SK-N-SH (cell line): ENCODE measurements at regions not wholly inside any gene's neighbourhood (a gene's known extent, or its start where the extent isn't known, plus 50 kb on each side); places are given as distances from the start of the nearest gene placed in this dataset.

Source experiments
- CTCF ChIA-PET: fragments of 300-600, 350-600 bp; formaldehyde crosslinking; extraction: SDS; loops from one replicate; lab custom pipeline; 2021; lab: Yijun Ruan, JAX
- POLR2A ChIA-PET: fragments of 350-600 bp; sonication (Branson Sonifier 250); formaldehyde crosslinking; extraction: SDS; loops from one replicate; lab custom pipeline; 2020; ENCODE audit warnings: antibody characterized with exemption, inconsistent platforms; lab: Yijun Ruan, JAX
- DNase-seq: peaks from one replicate; pipeline ENCODE4 v3.0.0; 2012
- H2AFZ ChIP-seq: fragments of 200-600 bp; sonication (generic); 2 replicates; pipeline ENCODE4 v1.8.1; 2016; ENCODE audit warnings: antibody characterized with exemption, mild to moderate bottlenecking, low read depth
- H3F3A ChIP-seq: fragments of 200-600 bp; sonication (generic); replicated peaks from 2 replicates; pipeline ENCODE3; 2016; ENCODE audit warnings: antibody characterized with exemption, mild to moderate bottlenecking; ENCODE audit not compliant: insufficient read depth
- H3K27ac ChIP-seq, 2 experiments: fragments of 200-500 bp in 1 of 2; fragments of 200-600 bp in 1 of 2; sonication (Bioruptor generic) in 1 of 2; sonication (generic), shearing (Covaris generic) in 1 of 2; 2 replicates each; pipeline versions ENCODE4 v1.5.1 to v1.6.1; 2014 to 2016; ENCODE audit warnings: low read depth in 2 of 2, inconsistent platforms in 1 of 2, low read length in 1 of 2, mild to moderate bottlenecking in 1 of 2, mixed read lengths in 1 of 2
- H3K27me3 ChIP-seq: fragments of 200-600 bp; sonication (generic), shearing (Covaris generic); 2 replicates; pipeline ENCODE4 v1.6.1; 2016; ENCODE audit warnings: mixed run types; ENCODE audit not compliant: insufficient read depth
- H3K36me3 ChIP-seq, 2 experiments: fragments of 200-500 bp in 1 of 2; fragments of 200-600 bp in 1 of 2; sonication (Bioruptor generic) in 1 of 2; sonication (generic) in 1 of 2; replicated peaks in 1 of 2; 2 replicates each; pipeline versions ENCODE3 to v1.5.1; 2014 to 2016; ENCODE audit warnings: low read length in 1 of 2, mild to moderate bottlenecking in 1 of 2; ENCODE audit not compliant: insufficient read depth in 2 of 2, control insufficient read depth in 1 of 2
- H3K4me1 ChIP-seq, 2 experiments: fragments of 200-500 bp in 1 of 2; fragments of 200-600 bp in 1 of 2; sonication (Bioruptor generic) in 1 of 2; sonication (generic), shearing (Covaris generic) in 1 of 2; 2 replicates each; pipeline versions ENCODE4 v1.5.1 to v1.6.1; 2014 to 2016; ENCODE audit warnings: low read depth in 1 of 2, low read length in 1 of 2, mixed run types in 1 of 2; ENCODE audit not compliant: insufficient read depth in 2 of 2, control insufficient read depth in 1 of 2
- H3K4me2 ChIP-seq: fragments of 200-600 bp; sonication (generic), shearing (Covaris generic); 2 replicates; pipeline ENCODE4 v1.6.1; 2017; ENCODE audit warnings: mixed run types
- H3K4me3 ChIP-seq, 2 experiments: fragments of 200-500 bp in 1 of 2; fragments of 200-600 bp in 1 of 2; sonication (Bioruptor generic) in 1 of 2; sonication (generic), shearing (Covaris generic) in 1 of 2; 2 replicates each; pipeline versions ENCODE4 v1.5.1 to v1.8.1; 2014 to 2016; ENCODE audit warnings: low read depth in 2 of 2, inconsistent platforms in 1 of 2, low read length in 1 of 2, mild to moderate bottlenecking in 1 of 2, mixed read lengths in 1 of 2, moderate library complexity in 1 of 2
- H3K79me2 ChIP-seq: fragments of 200-600 bp; sonication (generic); 2 replicates; pipeline ENCODE4 v1.8.1; 2017; ENCODE audit warnings: mild to moderate bottlenecking; ENCODE audit not compliant: insufficient read depth
- H3K9ac ChIP-seq: fragments of 200-600 bp; sonication (generic); 2 replicates; pipeline ENCODE4 v1.6.1; 2017; ENCODE audit warnings: mixed run types
- H3K9me2 ChIP-seq: fragments of 200-600 bp; sonication (generic); 2 replicates; pipeline ENCODE4 v1.6.1; 2017; ENCODE audit warnings: mixed run types
- H3K9me3 ChIP-seq: fragments of 200-600 bp; sonication (generic); 2 replicates; pipeline ENCODE4 v1.6.1; 2017; ENCODE audit warnings: mixed run types, mild to moderate bottlenecking, moderate library complexity
- H4K20me1 ChIP-seq: fragments of 200-600 bp; sonication (generic); 2 replicates; pipeline ENCODE4 v1.6.1; 2017; ENCODE audit warnings: mild to moderate bottlenecking, mixed run types; ENCODE audit not compliant: insufficient read depth
- CTCF ChIP-seq: fragments of 200-600 bp; sonication (generic); IDR thresholded peaks from 2 replicates; pipeline ENCODE4 v1.6.1; 2017; ENCODE audit warnings: antibody characterized with exemption, mild to moderate bottlenecking, moderate library complexity
- ELF1 ChIP-seq: IDR thresholded peaks from 2 replicates; pipeline ENCODE4 v1.4.0; 2012
- EP300 ChIP-seq, 2 experiments: IDR thresholded peaks; 2 replicates each; pipeline versions ENCODE4 v1.4.0 to v1.6.1; 2012; ENCODE audit warnings: borderline replicate concordance in 1 of 2, low read depth in 1 of 2, low read length in 1 of 2
- FOSL2 ChIP-seq: IDR thresholded peaks from 2 replicates; pipeline ENCODE4 v1.4.0; 2012; ENCODE audit warnings: low read depth, mild to moderate bottlenecking, moderate library complexity, borderline replicate concordance
- GABPA ChIP-seq: IDR thresholded peaks from 2 replicates; pipeline ENCODE4 v1.4.0; 2012; ENCODE audit warnings: low read depth, mild to moderate bottlenecking
- JUND ChIP-seq: IDR thresholded peaks from 2 replicates; pipeline ENCODE4 v1.4.0; 2012
- MAX ChIP-seq: IDR thresholded peaks from 2 replicates; pipeline ENCODE4 v1.4.0; 2012; ENCODE audit warnings: low read depth
- MEF2A ChIP-seq: IDR thresholded peaks from 2 replicates; pipeline ENCODE4 v1.4.0; 2012; ENCODE audit warnings: low read depth, borderline replicate concordance
- NFIC ChIP-seq: IDR thresholded peaks from 2 replicates; pipeline ENCODE4 v1.4.0; 2012; ENCODE audit warnings: borderline replicate concordance
- NRF1 ChIP-seq: IDR thresholded peaks from 2 replicates; pipeline ENCODE4 v1.6.1; 2012; ENCODE audit warnings: low read depth, mild to moderate bottlenecking, low read length
- PBX3 ChIP-seq: IDR thresholded peaks from 2 replicates; pipeline ENCODE4; 2012
- POLR2AphosphoS5 ChIP-seq: IDR thresholded peaks from 2 replicates; pipeline ENCODE4 v1.6.1; 2012; ENCODE audit warnings: low read depth, low read length
- REST ChIP-seq: IDR thresholded peaks from 2 replicates; pipeline ENCODE4 v1.6.1; 2012; ENCODE audit warnings: mild to moderate bottlenecking, low read depth, low read length, moderate library complexity
- RXRA ChIP-seq: IDR thresholded peaks from 2 replicates; pipeline ENCODE4 v1.4.0; 2012; ENCODE audit warnings: low read depth, mild to moderate bottlenecking, borderline replicate concordance
- TCF12 ChIP-seq: IDR thresholded peaks from 2 replicates; pipeline ENCODE4 v1.4.0; 2012
- TEAD4 ChIP-seq: IDR thresholded peaks from 2 replicates; pipeline ENCODE4 v1.4.0; 2012; ENCODE audit warnings: mild to moderate bottlenecking, borderline replicate concordance; ENCODE audit not compliant: insufficient read depth
- USF2 ChIP-seq: fragments of 150-350 bp; IDR thresholded peaks from 2 replicates; pipeline ENCODE4 v1.6.1; 2017; ENCODE audit warnings: antibody characterized with exemption, low read length, low read depth, borderline replicate concordance
- WGBS: methylation state at CpG from one replicate; pipeline ENCODE4 v1.1.6; 2017; ENCODE audit warnings: low lambda C conversion rate; 5-methylcytosine and 5-hydroxymethylcytosine counted together

GRCh38 chr2:196224756-196225155 lies 53.4 kb upstream of the STK17B start:
- WGBS, result 98% methylated on average over 3 of the region's 3 CpGs
- Histone ChIP-seq H3K27ac (peak overlapping the region in 1 of 2 experiments; percentile 77; a peak in 3 of 4 replicates), H3K4me1 (peaks cover 0 to 12% of the 10 kb centered on the region in 2 experiments; a peak in 3 of 4 replicates), H3K9me3 (no peaks in the 10 kb centered on the region), H2AFZ (no peak overlapping the region; the same call in 1 of the 2 replicates), H3K36me3 (peaks cover 2 to 86% of the 10 kb centered on the region in 2 experiments), H3K79me2 (peaks cover 6% of the 10 kb centered on the region; the same call in 1 of the 2 replicates), H3K4me3 (no peak overlapping the region), H3K4me2 (peak overlapping the region; percentile 36; the same call in 1 of the 2 replicates), H3K27me3 (no peaks in the 10 kb centered on the region), H3K9ac (peak overlapping the region; percentile 32; the same call in 1 of the 2 replicates), H3K9me2 (no peaks in the 10 kb centered on the region), H3F3A (peaks cover 12% of the 10 kb centered on the region), H4K20me1 (no peaks in the 10 kb centered on the region)
- DNase-seq, result no peak
- ChIA-PET POLR2A (no interaction called here), CTCF (no interaction called here)
- TF ChIP-seq NRF1 (no peak), MAX (no peak), GABPA (no peak), RXRA (no peak), TCF12 (no peak), REST (peak; percentile 78), USF2 (no peak)
- TF ChIP-seq, all 33 proteins: peak for 1

GRCh38 chr2:196225213-196225612 lies 53.8 kb upstream of the STK17B start:
- Histone ChIP-seq H3F3A (peaks cover 12% of the 10 kb centered on the region), H3K4me3 (no peak overlapping the region), H3K79me2 (peaks cover 6% of the 10 kb centered on the region; the same call in 1 of the 2 replicates), H3K4me2 (peak overlapping the region; percentile 36), H3K27ac (peak overlapping the region in 1 of 2 experiments; percentile 77; a peak in 3 of 4 replicates), H3K36me3 (peaks cover 0 to 86% of the 10 kb centered on the region in 2 experiments), H3K9ac (peak overlapping the region; percentile 32; the same call in 1 of the 2 replicates), H3K4me1 (peaks cover 0 to 12% of the 10 kb centered on the region in 2 experiments; a peak in 3 of 4 replicates), H3K9me3 (no peaks in the 10 kb centered on the region), H3K27me3 (no peaks in the 10 kb centered on the region), H3K9me2 (no peaks in the 10 kb centered on the region)
- DNase-seq, result no peak
- WGBS, result 9% methylated on average over 1 of the region's 1 CpG
- CTCF ChIA-PET, result no interaction called here
- POLR2A ChIA-PET, result no interaction called here
- TF ChIP-seq GABPA (peak; percentile 16), POLR2AphosphoS5 (peak; percentile 29; the same call in 1 of the 2 replicates), PBX3 (peak; percentile 40), CTCF (no peak), TEAD4 (peak; percentile 76; the same call in 1 of the 2 replicates), FOSL2 (peak; percentile 85), NFIC (peak; percentile 47; the same call in 1 of the 2 replicates), NRF1 (no peak), ELF1 (no peak; the same call in 1 of the 2 replicates), TCF12 (peak; percentile 74), MEF2A (peak; percentile 97), JUND (peak; percentile 73), EP300 (IDR thresholded peaks at IDR 0.05; ENCODE audit: borderline replicate concordance in 1 of 2, low read depth in 1 of 2, low read length in 1 of 2) (peak in 1 of 2 experiments; percentile 71; a peak in 1 of 4 replicates)
- TF ChIP-seq, all 33 proteins: peak for 10
- Histone ChIP-seq H2AFZ (no peak overlapping the region; the same call in 1 of the 2 replicates), H4K20me1 (no peaks in the 10 kb centered on the region)
